HUES6 (cell line): ENCODE measurements at regions not wholly inside any gene's neighbourhood (a gene's known extent, or its start where the extent isn't known, plus 50 kb on each side); places are given as distances from the start of the nearest gene placed in this dataset.

Experiments
- H3K27ac ChIP-seq: 2 replicates; pipeline ENCODE4 v1.7.0; 2013; ENCODE audit warnings: low read depth, mild to moderate bottlenecking, low read length, inconsistent platforms
- H3K27me3 ChIP-seq: 2 replicates; pipeline ENCODE4 v1.6.1; 2013; ENCODE audit warnings: low read length; ENCODE audit not compliant: control insufficient read depth, insufficient read depth
- H3K36me3 ChIP-seq: 2 replicates; pipeline ENCODE4 v1.6.1; 2013; ENCODE audit warnings: low read length; ENCODE audit not compliant: control insufficient read depth, insufficient read depth
- H3K4me1 ChIP-seq: 2 replicates; pipeline ENCODE4 v1.6.1; 2013; ENCODE audit warnings: low read length; ENCODE audit not compliant: control insufficient read depth, insufficient read depth
- H3K4me3 ChIP-seq: 2 replicates; pipeline ENCODE4 v1.5.1; 2013; ENCODE audit warnings: low read depth, low read length
- H3K9ac ChIP-seq: one replicate; pipeline ENCODE4 v1.6.1; 2013; ENCODE audit warnings: mild to moderate bottlenecking, low read length
- H3K9me3 ChIP-seq: 2 replicates; pipeline ENCODE4 v1.6.1; 2013; ENCODE audit warnings: low read depth, low read length; ENCODE audit not compliant: control insufficient read depth, insufficient read depth

GRCh38 chr3:124318014-124318413, 326.1 kb upstream of the ROPN1 start:
- no peaks in the 10 kb centered on the region for H3K9me3 ChIP-seq
- H3K9ac ChIP-seq = no peak overlapping the region
- H3K27ac ChIP-seq = no peak overlapping the region; the same call in 1 of the 2 replicates
- H3K27me3 ChIP-seq = no peaks in the 10 kb centered on the region
- no peaks in the 10 kb centered on the region for H3K4me1 ChIP-seq
- no peak overlapping the region for H3K4me3 ChIP-seq
- no peaks in the 10 kb centered on the region for H3K36me3 ChIP-seq

DNA sequence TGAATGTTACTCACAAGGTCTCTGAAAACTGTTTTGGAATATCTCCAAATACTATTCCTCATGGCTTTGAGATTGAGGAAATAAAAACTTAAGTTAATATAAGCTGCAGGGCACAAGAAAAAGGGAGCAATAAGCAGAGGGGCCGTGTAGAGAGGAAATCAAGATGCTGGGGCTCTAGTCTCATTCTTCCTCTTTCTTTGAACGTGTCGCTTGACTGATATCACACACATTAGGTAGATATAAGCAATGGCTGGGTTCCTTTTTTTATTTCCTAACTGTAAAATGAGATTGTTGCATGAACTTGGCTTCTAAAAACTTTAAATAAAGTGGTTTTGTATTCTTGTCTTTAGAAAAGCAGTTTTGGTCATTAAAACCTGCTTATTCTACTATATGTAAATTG, 326.7 kb upstream of the ROPN1 start:
- Histone ChIP-seq H3K27me3 (no peaks in the 10 kb centered on the region), H3K9me3 (no peaks in the 10 kb centered on the region), H3K9ac (no peak overlapping the region), H3K27ac (no peak overlapping the region; the same call in 1 of the 2 replicates), H3K4me3 (no peak overlapping the region), H3K4me1 (no peaks in the 10 kb centered on the region), H3K36me3 (no peaks in the 10 kb centered on the region)

DNA sequence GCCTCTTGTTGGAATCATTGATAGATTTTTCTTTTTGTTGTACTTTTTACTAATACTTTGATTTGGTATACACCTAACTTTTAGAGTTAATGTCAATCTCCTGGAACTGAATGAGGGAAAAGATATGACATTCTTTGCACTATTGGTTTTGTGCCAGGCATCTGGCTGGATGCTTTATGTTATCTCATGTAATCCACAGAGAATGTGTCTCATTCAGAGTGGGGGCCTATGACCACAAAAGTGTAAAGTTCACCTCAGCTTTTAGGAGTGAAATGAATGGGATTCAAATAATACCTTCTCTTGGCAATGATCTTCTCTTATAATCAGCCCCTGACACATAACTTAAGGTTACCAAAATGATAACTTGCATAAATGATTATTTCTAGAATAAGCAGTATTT, 329.1 kb upstream of the ROPN1 start:
- no peaks in the 10 kb centered on the region for H3K9me3 ChIP-seq
- no peak overlapping the region for H3K4me3 ChIP-seq
- H3K27ac ChIP-seq = no peak overlapping the region
- H3K9ac ChIP-seq = no peak overlapping the region
- H3K27me3 ChIP-seq = no peaks in the 10 kb centered on the region
- H3K36me3 ChIP-seq = no peaks in the 10 kb centered on the region
- H3K4me1 ChIP-seq = no peaks in the 10 kb centered on the region

DNA sequence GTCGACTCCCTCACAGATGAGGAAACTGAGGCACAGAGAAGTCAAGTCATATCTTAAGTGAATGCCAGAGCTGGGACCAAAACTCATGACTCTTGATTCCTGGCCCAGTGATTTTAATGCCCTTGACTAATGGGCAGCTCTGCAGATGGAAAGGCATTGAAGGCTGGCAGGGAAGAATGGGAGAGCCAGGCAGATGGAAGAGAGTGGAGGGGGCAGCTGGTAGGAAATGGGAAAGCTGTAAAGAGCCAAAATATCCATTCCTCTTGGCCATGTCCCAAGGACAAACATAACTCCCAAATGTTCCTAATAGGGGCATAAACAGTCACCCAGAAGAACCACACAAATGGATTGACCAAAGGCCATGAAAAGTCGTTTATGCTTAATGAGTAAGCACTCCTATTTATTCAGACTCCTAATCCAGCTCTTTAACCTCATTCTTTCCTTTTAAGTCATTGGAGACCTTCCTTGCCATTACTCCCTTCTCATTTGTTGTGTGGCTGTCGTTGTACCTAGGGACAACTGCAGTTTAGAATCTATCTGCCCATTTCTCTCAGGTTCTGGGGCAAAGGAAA, 330.5 kb upstream of the ROPN1 start:
- no peak overlapping the region for H3K9ac ChIP-seq
- no peak overlapping the region for H3K27ac ChIP-seq
- no peaks in the 10 kb centered on the region for H3K9me3 ChIP-seq
- H3K4me1 ChIP-seq = no peaks in the 10 kb centered on the region
- no peaks in the 10 kb centered on the region for H3K36me3 ChIP-seq
- no peak overlapping the region for H3K4me3 ChIP-seq
- no peaks in the 10 kb centered on the region for H3K27me3 ChIP-seq

GRCh38 chr3:124322966-124323365, 331.0 kb upstream of the ROPN1 start:
- no peaks in the 10 kb centered on the region for H3K9me3 ChIP-seq
- no peak overlapping the region for H3K4me3 ChIP-seq
- H3K9ac ChIP-seq = no peak overlapping the region
- H3K27me3 ChIP-seq = no peaks in the 10 kb centered on the region
- no peaks in the 10 kb centered on the region for H3K4me1 ChIP-seq
- no peaks in the 10 kb centered on the region for H3K36me3 ChIP-seq
- no peak overlapping the region for H3K27ac ChIP-seq

DNA sequence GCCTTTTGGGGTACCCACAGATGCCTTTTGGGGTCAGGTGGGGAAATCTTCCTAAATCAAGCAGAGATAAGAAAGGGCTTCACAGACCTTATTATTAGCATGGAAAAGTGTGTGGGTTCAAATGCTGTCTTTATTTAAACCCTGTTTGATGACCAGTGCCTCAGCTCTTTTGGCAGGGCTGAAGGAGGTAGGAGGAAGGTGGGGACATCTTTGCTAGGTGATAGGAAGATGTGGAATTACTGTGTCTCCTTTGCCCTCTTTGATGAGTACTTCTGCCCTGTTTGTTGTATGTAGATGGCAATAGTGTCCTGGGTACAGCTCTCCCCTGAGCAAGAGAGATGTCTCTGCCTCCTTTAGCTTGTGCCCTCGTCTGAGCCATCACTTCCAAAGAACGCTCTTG, 333.3 kb upstream of the ROPN1 start:
- H3K36me3 ChIP-seq = no peaks in the 10 kb centered on the region
- no peak overlapping the region for H3K9ac ChIP-seq
- no peak overlapping the region for H3K4me3 ChIP-seq
- H3K27ac ChIP-seq = no peak overlapping the region
- H3K9me3 ChIP-seq = no peaks in the 10 kb centered on the region
- H3K27me3 ChIP-seq = no peaks in the 10 kb centered on the region
- no peaks in the 10 kb centered on the region for H3K4me1 ChIP-seq

GRCh38 chr3:124329723-124330122, 337.8 kb upstream of the ROPN1 start:
- Histone ChIP-seq H3K4me3 (no peak overlapping the region), H3K36me3 (no peaks in the 10 kb centered on the region), H3K4me1 (no peaks in the 10 kb centered on the region), H3K27ac (no peak overlapping the region), H3K9ac (no peak overlapping the region), H3K27me3 (no peaks in the 10 kb centered on the region), H3K9me3 (no peaks in the 10 kb centered on the region)

DNA sequence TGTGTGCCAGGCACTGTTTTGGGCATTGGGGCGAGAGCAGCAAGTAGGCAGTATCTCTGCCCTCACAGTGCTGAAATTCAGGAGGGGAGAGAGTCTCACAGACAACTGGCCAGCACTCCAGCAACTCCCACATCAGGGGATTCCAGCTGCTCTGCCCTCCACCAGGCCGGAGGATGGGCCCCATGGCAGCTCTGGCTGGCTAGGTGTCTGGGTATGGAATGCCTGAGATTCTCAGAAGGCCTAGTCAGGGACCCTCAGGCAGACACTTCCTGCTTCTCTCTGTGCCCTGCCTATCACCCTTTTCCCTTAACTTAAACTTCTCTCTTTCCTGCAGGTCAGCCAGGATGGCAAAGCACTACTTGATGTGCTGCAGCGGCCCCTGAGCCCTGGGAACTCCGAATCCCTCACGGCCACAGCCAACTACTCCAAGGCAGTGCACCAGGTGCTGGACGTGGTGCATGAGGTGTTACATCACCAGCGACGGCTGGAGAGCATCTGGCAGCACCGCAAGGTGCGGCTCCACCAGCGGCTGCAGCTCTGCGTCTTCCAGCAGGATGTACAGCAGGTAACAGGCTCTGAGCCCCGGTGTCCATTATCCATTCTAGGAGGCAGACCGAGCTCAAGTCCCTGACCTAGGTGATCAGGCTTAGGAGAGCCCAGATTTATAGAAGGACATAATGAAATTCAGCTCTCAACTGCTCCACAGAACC, 342.2 kb upstream of the ROPN1 start:
- H3K27me3 ChIP-seq = no peaks in the 10 kb centered on the region
- no peaks in the 10 kb centered on the region; the same call in 1 of the 2 replicates for H3K4me1 ChIP-seq
- no peak overlapping the region for H3K27ac ChIP-seq
- no peaks in the 10 kb centered on the region for H3K9me3 ChIP-seq
- H3K9ac ChIP-seq = no peak overlapping the region
- H3K4me3 ChIP-seq = no peak overlapping the region
- no peaks in the 10 kb centered on the region for H3K36me3 ChIP-seq

GRCh38 chr3:124336067-124336656, 344.2 kb upstream of the ROPN1 start:
- H3K36me3 ChIP-seq = no peaks in the 10 kb centered on the region
- H3K27ac ChIP-seq = no peak overlapping the region
- H3K9me3 ChIP-seq = no peaks in the 10 kb centered on the region
- H3K4me1 ChIP-seq = peaks cover 5% of the 10 kb centered on the region; the same call in 1 of the 2 replicates
- no peaks in the 10 kb centered on the region for H3K27me3 ChIP-seq
- H3K9ac ChIP-seq = no peak overlapping the region
- no peak overlapping the region for H3K4me3 ChIP-seq

DNA sequence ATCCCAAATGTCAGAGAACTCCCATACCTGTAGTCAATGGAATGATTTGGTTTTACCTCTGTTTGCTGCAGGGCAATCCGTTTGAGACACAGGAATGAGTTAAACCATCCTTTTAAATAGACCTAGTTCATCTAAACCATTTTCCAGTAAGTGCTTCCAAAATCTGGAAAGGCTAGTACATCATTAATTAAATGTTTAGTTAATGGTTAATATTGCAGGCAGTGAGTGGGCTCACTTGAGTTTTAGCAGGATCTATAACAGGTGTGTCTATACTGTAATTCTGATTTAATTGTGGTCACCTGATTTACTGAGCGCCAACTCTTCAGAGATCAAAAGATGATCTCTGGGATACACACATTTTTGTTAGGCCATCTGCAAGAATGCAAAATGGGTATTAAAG, 353.9 kb upstream of the ROPN1 start:
- H3K9ac ChIP-seq = no peak overlapping the region
- H3K4me3 ChIP-seq = no peak overlapping the region
- H3K36me3 ChIP-seq = no peaks in the 10 kb centered on the region
- no peaks in the 10 kb centered on the region for H3K9me3 ChIP-seq
- no peaks in the 10 kb centered on the region for H3K27me3 ChIP-seq
- no peaks in the 10 kb centered on the region for H3K4me1 ChIP-seq
- no peak overlapping the region for H3K27ac ChIP-seq

GRCh38 chr3:124346487-124346886, 354.6 kb upstream of the ROPN1 start:
- H3K9ac ChIP-seq = no peak overlapping the region
- H3K4me1 ChIP-seq = no peaks in the 10 kb centered on the region
- no peaks in the 10 kb centered on the region for H3K27me3 ChIP-seq
- H3K27ac ChIP-seq = no peak overlapping the region
- H3K9me3 ChIP-seq = no peaks in the 10 kb centered on the region
- no peak overlapping the region for H3K4me3 ChIP-seq
- H3K36me3 ChIP-seq = no peaks in the 10 kb centered on the region
